HepG2 (cell line): ENCODE measurements at regions not wholly inside any gene's neighbourhood (a gene's known extent, or its start where the extent isn't known, plus 50 kb on each side); places are given as distances from the start of the nearest gene placed in this dataset.

ENCODE experiments used
- FLYWCH1 ChIP-seq: sonication (generic); formaldehyde crosslinking; IDR thresholded peaks from 2 replicates; pipeline ENCODE4 v1.8.1; 2023; ENCODE audit warnings: mild to moderate bottlenecking, missing genetic modification reagents
- GATAD2A ChIP-seq: IDR thresholded peaks from 2 replicates; pipeline ENCODE4 v1.6.1; 2016
- HNF1B ChIP-seq: sonication (generic); formaldehyde crosslinking; IDR thresholded peaks from 2 replicates; pipeline ENCODE4 v1.5.1; 2020; ENCODE audit warnings: mild to moderate bottlenecking, moderate library complexity, missing genetic modification reagents
- NCOA1 ChIP-seq: sonication (generic); formaldehyde crosslinking; IDR thresholded peaks from 2 replicates; pipeline ENCODE4 v1.9.0; 2021; ENCODE audit warnings: missing genetic modification reagents
- NKX3-1 ChIP-seq: sonication (generic); formaldehyde crosslinking; IDR thresholded peaks from 2 replicates; pipeline ENCODE4 v1.5.0; 2020; ENCODE audit warnings: missing genetic modification reagents
- NR3C1 ChIP-seq: sonication (generic); formaldehyde crosslinking; IDR thresholded peaks from 2 replicates; pipeline ENCODE4 v1.4.0; 2020; ENCODE audit warnings: missing genetic modification reagents
- PRDM4 ChIP-seq: sonication (generic); formaldehyde crosslinking; IDR thresholded peaks from 2 replicates; pipeline ENCODE4 v1.9.0; 2021; ENCODE audit warnings: missing genetic modification reagents, borderline replicate concordance
- STAG1 ChIP-seq: sonication (generic); formaldehyde crosslinking; IDR thresholded peaks from 2 replicates; pipeline ENCODE4 v1.4.0; 2020; ENCODE audit warnings: missing genetic modification reagents
- TBX2 ChIP-seq: sonication (generic); formaldehyde crosslinking; IDR thresholded peaks from 2 replicates; pipeline ENCODE4 v1.5.0; 2020; ENCODE audit warnings: missing genetic modification reagents, mild to moderate bottlenecking, borderline replicate concordance
- ZMYM4 ChIP-seq: sonication (generic); formaldehyde crosslinking; IDR thresholded peaks from 2 replicates; pipeline ENCODE4 v1.8.1; 2023; ENCODE audit warnings: mild to moderate bottlenecking, missing genetic modification reagents
- ZNF180 ChIP-seq: sonication (generic); formaldehyde crosslinking; IDR thresholded peaks from 2 replicates; pipeline ENCODE4 v1.4.0; 2020; ENCODE audit warnings: low read depth, missing genetic modification reagents, borderline replicate concordance
- ZNF281 ChIP-seq: sonication (generic); formaldehyde crosslinking; IDR thresholded peaks from 2 replicates; pipeline ENCODE4 v1.4.0; 2020; ENCODE audit warnings: missing genetic modification reagents, borderline replicate concordance
- ZNF296 ChIP-seq: sonication (generic); formaldehyde crosslinking; conservative IDR thresholded peaks from 2 replicates; pipeline ENCODE4 v1.5.0; 2020; ENCODE audit warnings: mild to moderate bottlenecking, missing genetic modification reagents
- ZNF382 ChIP-seq: sonication (generic); formaldehyde crosslinking; IDR thresholded peaks from 2 replicates; pipeline ENCODE4 v1.5.0; 2020; ENCODE audit warnings: missing genetic modification reagents, mild to moderate bottlenecking, borderline replicate concordance
- ZNF512B ChIP-seq: sonication (generic); formaldehyde crosslinking; IDR thresholded peaks from 2 replicates; pipeline ENCODE4 v1.5.1; 2020; ENCODE audit warnings: missing genetic modification reagents, mild to moderate bottlenecking, borderline replicate concordance
- TF ChIP-seq, protein P1 (sequence below): sonication (generic); formaldehyde crosslinking; IDR thresholded peaks from 2 replicates; pipeline ENCODE4 v1.4.0; 2020; ENCODE audit warnings: mild to moderate bottlenecking, missing genetic modification reagents

GRCh38 chr2:64404002-64404731 lies 49.8 kb upstream of the LGALSL start (continued):
- TF ChIP-seq, protein P1, sequence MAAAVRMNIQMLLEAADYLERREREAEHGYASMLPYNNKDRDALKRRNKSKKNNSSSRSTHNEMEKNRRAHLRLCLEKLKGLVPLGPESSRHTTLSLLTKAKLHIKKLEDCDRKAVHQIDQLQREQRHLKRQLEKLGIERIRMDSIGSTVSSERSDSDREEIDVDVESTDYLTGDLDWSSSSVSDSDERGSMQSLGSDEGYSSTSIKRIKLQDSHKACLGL (CRISPR knock-in tag): no peak
- no peak for TF ChIP-seq ZNF296 (CRISPR knock-in tag)
- peak; percentile 64; the same call in 1 of the 2 replicates for TF ChIP-seq ZNF281 (CRISPR knock-in tag)
- TF ChIP-seq NCOA1 (CRISPR knock-in tag): no peak
- TF ChIP-seq STAG1: no peak
- TF ChIP-seq GATAD2A (CRISPR knock-in tag): peak; percentile 47
- TF ChIP-seq PRDM4: no peak
- no peak for TF ChIP-seq HNF1B (CRISPR knock-in tag)
- TF ChIP-seq NR3C1 (CRISPR knock-in tag): no peak
- TF ChIP-seq FLYWCH1: no peak
- peak; percentile 64; the same call in 1 of the 2 replicates for TF ChIP-seq TBX2
- TF ChIP-seq ZNF382: no peak
- TF ChIP-seq ZNF180 (CRISPR knock-in tag): no peak
- TF ChIP-seq NKX3-1 (CRISPR knock-in tag): no peak
- TF ChIP-seq ZNF512B (CRISPR knock-in tag): no peak
- TF ChIP-seq ZMYM4: peak; percentile 32
